Stimulated activated CD8-positive, alpha-beta memory T cell treated with anti-CD3 and anti-CD28 coated beads, Interleukin-7, amount 100 ng/mL, for 4 hours (primary cell): ENCODE measurements at regions not wholly inside any gene's neighbourhood (a gene's known extent, or its start where the extent isn't known, plus 50 kb on each side); places are given as distances from the start of the nearest gene placed in this dataset.

Experiments
- DNase-seq, 2 donors: peaks; one replicate each; pipeline ENCODE4 v3.0.0-alpha.2; 2020; ENCODE audit warnings: low read depth in 2 of 2

- DNase-seq, result no peak
Measured at GRCh38 chrX:39331082-39331704, 529.9 kb downstream of the MID1IP1 start.

- DNase-seq, result no peak
Measured at GRCh38 chrX:39333451-39333850, 532.2 kb downstream of the MID1IP1 start.

GRCh38 chrX:39335513-39336235 is 534.4 kb downstream of the MID1IP1 start:
- DNase-seq, result no peak

GRCh38 chrX:39336671-39337311 is 535.5 kb downstream of the MID1IP1 start:
- no peak for DNase-seq

GRCh38 chrX:39337451-39337850 is 536.2 kb downstream of the MID1IP1 start:
- no peak for DNase-seq

GRCh38 chrX:39338583-39338982 is 537.3 kb downstream of the MID1IP1 start:
- DNase-seq, result no peak

- DNase-seq, result no peak
Measured at GRCh38 chrX:39356119-39356807, 555.0 kb downstream of the MID1IP1 start.

- no peak for DNase-seq
Measured at GRCh38 chrX:39360101-39360500, 558.8 kb downstream of the MID1IP1 start.

- DNase-seq, result no peak
Measured at GRCh38 chrX:39361736-39362135, 560.5 kb downstream of the MID1IP1 start.

GRCh38 chrX:39367416-39367815 is 566.2 kb downstream of the MID1IP1 start:
- DNase-seq, result no peak

GRCh38 chrX:39372115-39372514 is 570.9 kb downstream of the MID1IP1 start:
- DNase-seq, result no peak

- no peak for DNase-seq
Measured at GRCh38 chrX:39377157-39377556, 575.9 kb downstream of the MID1IP1 start.

- no peak for DNase-seq
Measured at GRCh38 chrX:39377773-39378172, 576.5 kb downstream of the MID1IP1 start.

- no peak for DNase-seq
Measured at GRCh38 chrX:39381422-39381821, 580.2 kb downstream of the MID1IP1 start.

- no peak for DNase-seq
Measured at GRCh38 chrX:39384996-39385395, 583.7 kb downstream of the MID1IP1 start.

- no peak for DNase-seq
Measured at GRCh38 chrX:39388730-39389129, 587.5 kb downstream of the MID1IP1 start.

GRCh38 chrX:39396358-39396995 is 595.2 kb downstream of the MID1IP1 start:
- DNase-seq, result no peak

GRCh38 chrX:39397561-39398199 is 596.4 kb downstream of the MID1IP1 start:
- DNase-seq, result no peak

GRCh38 chrX:39398215-39398962 is 597.1 kb downstream of the MID1IP1 start:
- no peak for DNase-seq

- DNase-seq, result no peak
Measured at GRCh38 chrX:39398963-39399261, 597.7 kb downstream of the MID1IP1 start.

GRCh38 chrX:39399387-39399786 is 598.1 kb downstream of the MID1IP1 start:
- DNase-seq, result no peak
